HCT116 (cell line): ENCODE measurements at regions not wholly inside any gene's neighbourhood (a gene's known extent, or its start where the extent isn't known, plus 50 kb on each side); places are given as distances from the start of the nearest gene placed in this dataset.

Source experiments
- ATAC-seq: fragments of 200-7000 bp; cut with Tn5 transposase; 2 replicates; pipeline ENCODE4 v1.9.1; 2020; ENCODE audit warnings: mild to moderate bottlenecking, moderate library complexity
- BruUV-seq: library from RNA; stranded (reverse); fragments of 400-500 nt; replicated peaks from 2 replicates; lab custom pipeline; 2021; lab: Mats Ljungman, UMichigan
- CTCF ChIA-PET: fragments of 300-600 bp; sonication (Branson Sonifier 250); formaldehyde crosslinking; loops from one replicate; lab custom pipeline; 2021; ENCODE audit warnings: antibody characterized with exemption; lab: Charles Lee
- POLR2A ChIA-PET: fragments of 300-600, 350-600 bp; sonication (Branson Sonifier 250); formaldehyde crosslinking; loops from one replicate; lab custom pipeline; 2021; ENCODE audit warnings: antibody characterized with exemption; lab: Charles Lee
- RAD21 ChIA-PET, 2 experiments: fragments of 300-600 bp; sonication (Branson Sonifier 250); formaldehyde crosslinking; loops; one replicate each; lab custom pipeline; 2023; ENCODE audit warnings: low total read pairs in 2 of 2; ENCODE audit not compliant: uncharacterized antibody in 2 of 2, unreplicated experiment in 2 of 2, low non-redundant PET in 1 of 2; lab: Charles Lee
- DNase-seq: peaks from one replicate; pipeline ENCODE4 v3.0.0-alpha.2; 2010; ENCODE audit warnings: low read depth, low spot score
- H2AFZ ChIP-seq: fragments of 200-600 bp; shearing (Covaris generic), sonication (generic); 2 replicates; pipeline ENCODE4 v1.6.1; 2017; ENCODE audit warnings: low read depth, mixed run types, mixed read lengths, antibody characterized with exemption, low read length; ENCODE audit not compliant: poor library complexity, severe bottlenecking
- H3K27ac ChIP-seq: 2 replicates; pipeline ENCODE4 v1.5.1; 2012; ENCODE audit warnings: low read depth, low read length
- H3K27me3 ChIP-seq: fragments of 200-600 bp; sonication (generic); 2 replicates; pipeline ENCODE4 v1.6.1; 2016; ENCODE audit warnings: mixed run types, low read length, mixed read lengths; ENCODE audit not compliant: insufficient read depth
- H3K36me3 ChIP-seq, 2 experiments: fragments of 200-500 bp in 1 of 2; fragments of 200-600 bp in 1 of 2; sonication (Bioruptor generic) in 1 of 2; sonication (generic) in 1 of 2; 2 replicates each; pipeline versions ENCODE4 v1.5.1 to v1.6.1; 2014 to 2016; ENCODE audit warnings: low read length in 2 of 2, inconsistent platforms in 1 of 2, mixed read lengths in 1 of 2, mixed run types in 1 of 2; ENCODE audit not compliant: insufficient read depth in 2 of 2, control insufficient read depth in 1 of 2
- H3K4me1 ChIP-seq, 2 experiments: fragments of 200-600 bp in 1 of 2; sonication (generic) in 1 of 2; 2 replicates each; pipeline versions ENCODE4 v1.5.1 to v1.6.1; 2012 to 2017; ENCODE audit warnings: low read length in 2 of 2, inconsistent platforms in 1 of 2, mild to moderate bottlenecking in 1 of 2, mixed read lengths in 1 of 2, mixed run types in 1 of 2, moderate library complexity in 1 of 2; ENCODE audit not compliant: insufficient read depth in 2 of 2, control insufficient read depth in 1 of 2
- H3K4me2 ChIP-seq: fragments of 200-600 bp; sonication (generic); 2 replicates; pipeline ENCODE4 v1.6.1; 2017; ENCODE audit warnings: mixed run types, low read length, mixed read lengths
- H3K4me3 ChIP-seq, 2 experiments: fragments of 200-600 bp in 1 of 2; sonication (generic) in 1 of 2; replicated peaks in 1 of 2; 2 replicates each; pipeline ENCODE4 v1.5.1; 2011 to 2016; ENCODE audit warnings: low read length in 2 of 2, control low read depth in 1 of 2, low read depth in 1 of 2, mild to moderate bottlenecking in 1 of 2, mixed read lengths in 1 of 2, mixed run types in 1 of 2
- H3K79me2 ChIP-seq: fragments of 200-600 bp; sonication (generic); 2 replicates; pipeline ENCODE4 v1.6.1; 2017; ENCODE audit warnings: mild to moderate bottlenecking, mixed run types, low read length, moderate library complexity, mixed read lengths; ENCODE audit not compliant: insufficient read depth
- H3K9ac ChIP-seq: fragments of 200-600 bp; sonication (generic); 2 replicates; pipeline ENCODE4 v1.6.1; 2016; ENCODE audit warnings: low read length, mixed read lengths
- H3K9me2 ChIP-seq: fragments of 200-600 bp; sonication (generic), shearing (Covaris generic); 2 replicates; pipeline ENCODE4 v1.6.1; 2017; ENCODE audit warnings: mixed run types, mild to moderate bottlenecking, moderate library complexity; ENCODE audit not compliant: insufficient read depth
- H3K9me3 ChIP-seq, 2 experiments: fragments of 200-500 bp in 1 of 2; fragments of 200-600 bp in 1 of 2; sonication (Bioruptor generic) in 1 of 2; sonication (generic) in 1 of 2; 2 replicates each; pipeline ENCODE4 v1.6.1; 2014 to 2017; ENCODE audit warnings: low read length in 2 of 2, mixed read lengths in 2 of 2, inconsistent platforms in 1 of 2, low read depth in 1 of 2, mild to moderate bottlenecking in 1 of 2, mixed run types in 1 of 2, moderate library complexity in 1 of 2; ENCODE audit not compliant: control insufficient read depth in 1 of 2, insufficient read depth in 1 of 2
- H4K20me1 ChIP-seq: fragments of 200-600 bp; sonication (generic), shearing (Covaris generic); 2 replicates; pipeline ENCODE4 v1.6.1; 2017; ENCODE audit warnings: mixed run types, mild to moderate bottlenecking, moderate library complexity; ENCODE audit not compliant: insufficient read depth
- CBX3 ChIP-seq: IDR thresholded peaks from 2 replicates; pipeline ENCODE4 v1.6.1; 2012; ENCODE audit warnings: low read depth
- CEBPB ChIP-seq: IDR thresholded peaks from 2 replicates; pipeline ENCODE4 v1.6.1; 2012; ENCODE audit warnings: low read depth
- EGR1 ChIP-seq: IDR thresholded peaks from 2 replicates; pipeline ENCODE4 v1.6.1; 2012; ENCODE audit warnings: low read depth
- ELF1 ChIP-seq: IDR thresholded peaks from 2 replicates; pipeline ENCODE4 v1.6.1; 2012; ENCODE audit warnings: low read depth, borderline replicate concordance
- EZH2 ChIP-seq: fragments of 200-600 bp; sonication (generic); IDR thresholded peaks from 2 replicates; pipeline ENCODE4 v1.6.1; 2017; ENCODE audit warnings: antibody characterized with exemption, mixed run types
- EZH2phosphoT487 ChIP-seq: fragments of 200-600 bp; IDR thresholded peaks from 2 replicates; pipeline ENCODE4 v1.6.1; 2018; ENCODE audit warnings: antibody characterized with exemption, borderline replicate concordance
- JUND ChIP-seq: IDR thresholded peaks from 2 replicates; pipeline ENCODE4 v1.6.1; 2012
- POLR2A ChIP-seq: IDR thresholded peaks from 2 replicates; pipeline ENCODE4 v1.7.0; 2011; ENCODE audit warnings: borderline replicate concordance; ENCODE audit not compliant: insufficient read depth, insufficient read length; ENCODE audit errors: extremely low read depth
- POLR2AphosphoS5 ChIP-seq: IDR thresholded peaks from 2 replicates; pipeline ENCODE4 v1.6.1; 2011; ENCODE audit warnings: mild to moderate bottlenecking, low read depth, low read length, moderate library complexity
- RAD21 ChIP-seq: IDR thresholded peaks from 2 replicates; pipeline ENCODE4 v1.6.1; 2012; ENCODE audit warnings: low read depth, mild to moderate bottlenecking
- SIN3A ChIP-seq: IDR thresholded peaks from 2 replicates; pipeline ENCODE4 v1.6.1; 2012; ENCODE audit warnings: low read depth
- SP1 ChIP-seq: IDR thresholded peaks from 2 replicates; pipeline ENCODE4 v1.6.1; 2012; ENCODE audit warnings: low read depth
- SRF ChIP-seq: IDR thresholded peaks from 2 replicates; pipeline ENCODE4 v1.6.1; 2012; ENCODE audit warnings: low read depth
- YY1 ChIP-seq: IDR thresholded peaks from 2 replicates; pipeline ENCODE4 v1.6.1; 2011; ENCODE audit warnings: low read length, low read depth, moderate library complexity, mild to moderate bottlenecking; ENCODE audit not compliant: insufficient replicate concordance; ENCODE audit errors: extremely low read depth
- ZNF274 ChIP-seq: fragments of 200-500 bp; sonication (Bioruptor generic); IDR thresholded peaks from 2 replicates; pipeline ENCODE4 v1.6.1; 2014; ENCODE audit warnings: mild to moderate bottlenecking, low read depth, low read length, inconsistent platforms
- intact Hi-C: fragments of 100-400 bp; cut with micrococcal nuclease; formaldehyde crosslinking; loops from 2 replicates; pipeline ENCODE4 v1.10.0; 2022
- TF ChIP-seq, protein P1 (sequence below): IDR thresholded peaks from 2 replicates; pipeline ENCODE4 v1.6.1; 2012; ENCODE audit warnings: low read depth
- TF ChIP-seq, protein P2 (sequence below), 3 experiments: fragments of 200-600 bp in 1 of 3; sonication (generic) in 1 of 3; IDR thresholded peaks in 2 of 3; conservative IDR thresholded peaks in 1 of 3; 2 replicates each; pipeline ENCODE4 v1.5.1; 2012 to 2017; ENCODE audit warnings: low read depth in 2 of 3, low read length in 2 of 3, antibody characterized with exemption in 1 of 3, borderline replicate concordance in 1 of 3, control low read depth in 1 of 3, mild to moderate bottlenecking in 1 of 3, mixed read lengths in 1 of 3, mixed run types in 1 of 3, moderate library complexity in 1 of 3; ENCODE audit not compliant: insufficient read depth in 1 of 3

DNA sequence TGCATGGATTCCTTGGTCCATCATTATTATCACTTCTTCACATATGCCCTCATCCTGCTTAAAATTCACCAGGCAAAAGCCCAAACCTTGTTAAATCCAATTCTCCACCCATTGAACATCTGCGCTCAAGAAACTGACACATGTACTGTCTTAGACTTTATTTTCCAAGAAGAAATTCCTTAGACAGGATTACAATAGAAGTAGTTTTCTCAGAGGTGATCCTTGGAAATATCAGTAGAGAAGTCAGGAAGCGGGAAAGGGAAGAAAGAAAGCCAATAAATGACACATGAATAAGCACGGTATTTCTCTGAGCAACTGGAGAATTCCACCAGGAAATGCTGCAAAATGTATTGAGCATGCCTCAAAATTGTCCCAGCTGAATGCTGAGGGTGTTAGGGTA is 90.2 kb downstream of the FOXD1 start:
- DNase-seq (no peak), ATAC-seq (no peak)
- no peaks in the 10 kb centered on the region for H3K9me3 ChIP-seq
- POLR2A ChIA-PET: no interaction called here
- no peak overlapping the region for H2AFZ ChIP-seq
- no peak overlapping the region for H3K27ac ChIP-seq
- H3K9me2 ChIP-seq: no peaks in the 10 kb centered on the region; the same call in 1 of the 2 replicates
- H3K27me3 ChIP-seq: no peaks in the 10 kb centered on the region
- H3K4me3 ChIP-seq: no peak overlapping the region
- BruUV-seq: no TSS peak
- no peaks in the 10 kb centered on the region for H3K36me3 ChIP-seq
- no peaks in the 10 kb centered on the region for H3K4me1 ChIP-seq
- no peak overlapping the region for H3K4me2 ChIP-seq
- RAD21 ChIA-PET: no interaction called here
- no peaks in the 10 kb centered on the region for H4K20me1 ChIP-seq
- TF ChIP-seq POLR2AphosphoS5 (no peak), ZNF274 (no peak), SP1 (no peak), EZH2phosphoT487 (no peak), YY1 (no peak), SRF (no peak), SIN3A (no peak), EGR1 (no peak), EZH2 (no peak), CEBPB (no peak), JUND (no peak), ELF1 (no peak), RAD21 (no peak), CBX3 (no peak), POLR2A (no peak)
- TF ChIP-seq, protein P1, sequence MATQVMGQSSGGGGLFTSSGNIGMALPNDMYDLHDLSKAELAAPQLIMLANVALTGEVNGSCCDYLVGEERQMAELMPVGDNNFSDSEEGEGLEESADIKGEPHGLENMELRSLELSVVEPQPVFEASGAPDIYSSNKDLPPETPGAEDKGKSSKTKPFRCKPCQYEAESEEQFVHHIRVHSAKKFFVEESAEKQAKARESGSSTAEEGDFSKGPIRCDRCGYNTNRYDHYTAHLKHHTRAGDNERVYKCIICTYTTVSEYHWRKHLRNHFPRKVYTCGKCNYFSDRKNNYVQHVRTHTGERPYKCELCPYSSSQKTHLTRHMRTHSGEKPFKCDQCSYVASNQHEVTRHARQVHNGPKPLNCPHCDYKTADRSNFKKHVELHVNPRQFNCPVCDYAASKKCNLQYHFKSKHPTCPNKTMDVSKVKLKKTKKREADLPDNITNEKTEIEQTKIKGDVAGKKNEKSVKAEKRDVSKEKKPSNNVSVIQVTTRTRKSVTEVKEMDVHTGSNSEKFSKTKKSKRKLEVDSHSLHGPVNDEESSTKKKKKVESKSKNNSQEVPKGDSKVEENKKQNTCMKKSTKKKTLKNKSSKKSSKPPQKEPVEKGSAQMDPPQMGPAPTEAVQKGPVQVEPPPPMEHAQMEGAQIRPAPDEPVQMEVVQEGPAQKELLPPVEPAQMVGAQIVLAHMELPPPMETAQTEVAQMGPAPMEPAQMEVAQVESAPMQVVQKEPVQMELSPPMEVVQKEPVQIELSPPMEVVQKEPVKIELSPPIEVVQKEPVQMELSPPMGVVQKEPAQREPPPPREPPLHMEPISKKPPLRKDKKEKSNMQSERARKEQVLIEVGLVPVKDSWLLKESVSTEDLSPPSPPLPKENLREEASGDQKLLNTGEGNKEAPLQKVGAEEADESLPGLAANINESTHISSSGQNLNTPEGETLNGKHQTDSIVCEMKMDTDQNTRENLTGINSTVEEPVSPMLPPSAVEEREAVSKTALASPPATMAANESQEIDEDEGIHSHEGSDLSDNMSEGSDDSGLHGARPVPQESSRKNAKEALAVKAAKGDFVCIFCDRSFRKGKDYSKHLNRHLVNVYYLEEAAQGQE: no peak
- TF ChIP-seq, protein P2, sequence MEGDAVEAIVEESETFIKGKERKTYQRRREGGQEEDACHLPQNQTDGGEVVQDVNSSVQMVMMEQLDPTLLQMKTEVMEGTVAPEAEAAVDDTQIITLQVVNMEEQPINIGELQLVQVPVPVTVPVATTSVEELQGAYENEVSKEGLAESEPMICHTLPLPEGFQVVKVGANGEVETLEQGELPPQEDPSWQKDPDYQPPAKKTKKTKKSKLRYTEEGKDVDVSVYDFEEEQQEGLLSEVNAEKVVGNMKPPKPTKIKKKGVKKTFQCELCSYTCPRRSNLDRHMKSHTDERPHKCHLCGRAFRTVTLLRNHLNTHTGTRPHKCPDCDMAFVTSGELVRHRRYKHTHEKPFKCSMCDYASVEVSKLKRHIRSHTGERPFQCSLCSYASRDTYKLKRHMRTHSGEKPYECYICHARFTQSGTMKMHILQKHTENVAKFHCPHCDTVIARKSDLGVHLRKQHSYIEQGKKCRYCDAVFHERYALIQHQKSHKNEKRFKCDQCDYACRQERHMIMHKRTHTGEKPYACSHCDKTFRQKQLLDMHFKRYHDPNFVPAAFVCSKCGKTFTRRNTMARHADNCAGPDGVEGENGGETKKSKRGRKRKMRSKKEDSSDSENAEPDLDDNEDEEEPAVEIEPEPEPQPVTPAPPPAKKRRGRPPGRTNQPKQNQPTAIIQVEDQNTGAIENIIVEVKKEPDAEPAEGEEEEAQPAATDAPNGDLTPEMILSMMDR (IDR thresholded peaks at IDR 0.05 in 2 of 3, conservative IDR thresholded peaks at IDR 0.05 in 1 of 3; ENCODE audit: borderline replicate concordance in 1 of 3, insufficient read depth in 1 of 3, low read depth in 2 of 3, low read length in 2 of 3): no peak
- CTCF ChIA-PET: no interaction called here
- no peak overlapping the region for H3K9ac ChIP-seq
- intact Hi-C loops: no loop called here
- H3K79me2 ChIP-seq: no peaks in the 10 kb centered on the region
